Ovary (tissue), 7 donors: ENCODE measurements at regions not wholly inside any gene's neighbourhood (a gene's known extent, or its start where the extent isn't known, plus 50 kb on each side); places are given as distances from the start of the nearest gene placed in this dataset.

Experiments used
- DNase-seq, 5 donors: peaks; one replicate each; pipeline ENCODE4 v3.0.0-alpha.2; 2019 to 2020
- H3K27ac ChIP-seq, 2 donors: fragments of 200-600 bp; one replicate each; pipeline versions ENCODE4 v1.5.1 to v1.8.0; 2019 to 2022
- H3K27me3 ChIP-seq: fragments of 200-600 bp; one replicate; pipeline ENCODE4 v1.8.0; 2022
- H3K36me3 ChIP-seq: fragments of 200-600 bp; sonication (generic); one replicate; pipeline ENCODE4 v1.5.1; 2019
- H3K4me1 ChIP-seq: one replicate; pipeline ENCODE4 v1.8.1; 2013; ENCODE audit warnings: mild to moderate bottlenecking, moderate library complexity; ENCODE audit not compliant: insufficient read depth
- H3K4me3 ChIP-seq: fragments of 200-600 bp; sonication (generic); one replicate; pipeline ENCODE4 v1.5.1; 2017
- H3K9me3 ChIP-seq, 2 donors: fragments of 200-600 bp in 1 of 2; sonication (generic) in 1 of 2; one replicate each; pipeline versions ENCODE4 v1.5.1 to v1.8.1; 2013 to 2019; ENCODE audit warnings: mild to moderate bottlenecking in 1 of 2, moderate library complexity in 1 of 2
- EP300 ChIP-seq: sonication (generic); formaldehyde crosslinking; IDR thresholded peaks from one replicate; pipeline ENCODE4 v1.6.1; 2017; ENCODE audit warnings: antibody characterized with exemption
- POLR2A ChIP-seq: fragments of 450-650 bp; IDR thresholded peaks from one replicate; pipeline ENCODE4 v1.6.1; 2017; ENCODE audit warnings: antibody characterized with exemption, mild to moderate bottlenecking, moderate library complexity
- WGBS, 3 donors: extraction: QIAGEN DNeasy Blood & Tissue Kit in 1 of 3; methylation state at CpG; one replicate each; pipeline versions ENCODE4 v1.1.5 to v1.1.7; 2013 to 2017; 5-methylcytosine and 5-hydroxymethylcytosine counted together
- intact Hi-C, 4 donors: fragments of 100-400 bp; cut with DNase I; formaldehyde crosslinking; loops; one replicate each; pipeline versions ENCODE4 v1.11.0 to v1.15.1; 2022 to 2023
- TF ChIP-seq, protein P1 (sequence below), 3 donors: fragments of 450-650 bp in 2 of 3; fragments of 200-600 bp in 1 of 3; IDR thresholded peaks; one replicate each; pipeline versions ENCODE4 v1.5.1 to v1.8.0; 2016 to 2022; ENCODE audit warnings: antibody characterized with exemption in 3 of 3, mild to moderate bottlenecking in 1 of 3
- donor health status: DM: no; HTN: no; CAD: no; lungs with moderate emphysema.
- donor health status: DM: no; HTN: no; CAD: no.
- donor health status: Bipolar disorder and iron deficiency.
- donor health status: DM: no; HTN: no; CAD: no.
- donor health status: DM: yes; HTN: yes; CAD: no.

DNA sequence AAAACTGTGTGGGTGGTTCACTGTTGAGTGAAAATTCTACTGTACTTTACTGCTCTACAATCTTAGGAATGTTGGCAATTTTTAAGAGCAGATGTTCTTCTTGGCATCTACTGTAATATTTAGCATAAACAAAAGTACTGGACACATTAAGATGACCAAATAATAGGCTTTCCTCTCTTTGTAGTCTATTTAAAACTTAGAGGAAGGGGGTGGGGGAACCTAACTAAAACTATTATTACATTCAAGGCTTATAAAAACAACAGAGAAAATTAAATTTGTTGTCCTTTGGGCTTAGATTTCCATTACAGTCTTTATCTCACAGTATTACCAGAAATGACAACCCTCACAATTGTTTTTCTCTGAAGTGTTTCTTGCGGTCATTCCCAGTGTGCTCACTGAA, 181.2 kb downstream of the PLPPR4 start:
- Histone ChIP-seq H3K27me3 (no peaks in the 10 kb centered on the region), H3K9me3 (no peaks in the 10 kb centered on the region), H3K27ac (no peak overlapping the region), H3K36me3 (no peaks in the 10 kb centered on the region), H3K4me1 (no peaks in the 10 kb centered on the region), H3K4me3 (no peak overlapping the region)
- TF ChIP-seq POLR2A (no peak), EP300 (no peak)
- TF ChIP-seq, protein P1, sequence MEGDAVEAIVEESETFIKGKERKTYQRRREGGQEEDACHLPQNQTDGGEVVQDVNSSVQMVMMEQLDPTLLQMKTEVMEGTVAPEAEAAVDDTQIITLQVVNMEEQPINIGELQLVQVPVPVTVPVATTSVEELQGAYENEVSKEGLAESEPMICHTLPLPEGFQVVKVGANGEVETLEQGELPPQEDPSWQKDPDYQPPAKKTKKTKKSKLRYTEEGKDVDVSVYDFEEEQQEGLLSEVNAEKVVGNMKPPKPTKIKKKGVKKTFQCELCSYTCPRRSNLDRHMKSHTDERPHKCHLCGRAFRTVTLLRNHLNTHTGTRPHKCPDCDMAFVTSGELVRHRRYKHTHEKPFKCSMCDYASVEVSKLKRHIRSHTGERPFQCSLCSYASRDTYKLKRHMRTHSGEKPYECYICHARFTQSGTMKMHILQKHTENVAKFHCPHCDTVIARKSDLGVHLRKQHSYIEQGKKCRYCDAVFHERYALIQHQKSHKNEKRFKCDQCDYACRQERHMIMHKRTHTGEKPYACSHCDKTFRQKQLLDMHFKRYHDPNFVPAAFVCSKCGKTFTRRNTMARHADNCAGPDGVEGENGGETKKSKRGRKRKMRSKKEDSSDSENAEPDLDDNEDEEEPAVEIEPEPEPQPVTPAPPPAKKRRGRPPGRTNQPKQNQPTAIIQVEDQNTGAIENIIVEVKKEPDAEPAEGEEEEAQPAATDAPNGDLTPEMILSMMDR (IDR thresholded peaks at IDR 0.05): no peak
- intact Hi-C loops: no loop called here
- 2 to 13% (median 3%) methylated on average over 1 of the region's 1 CpG for WGBS, 3 donors
- no peak for DNase-seq

DNA sequence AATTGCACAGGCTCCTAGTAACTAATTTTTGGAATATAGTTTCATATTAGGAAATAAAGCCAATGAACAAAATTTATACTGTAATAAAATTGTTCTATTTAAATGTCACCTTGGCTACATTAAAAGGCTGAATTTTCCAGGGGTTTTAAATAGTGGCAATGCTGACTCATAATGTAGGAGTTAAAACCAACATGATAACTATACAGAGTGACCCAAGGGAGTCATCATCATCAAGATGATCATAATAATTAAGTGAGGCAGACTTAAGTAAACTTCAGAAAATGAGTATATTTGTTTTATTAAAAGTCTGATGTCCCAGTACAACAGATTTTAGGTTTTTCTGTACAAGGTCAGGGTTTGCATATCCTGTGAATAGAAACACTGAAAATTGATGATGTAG, 183.4 kb downstream of the PLPPR4 start:
- Histone ChIP-seq H3K4me3 (no peak overlapping the region), H3K4me1 (no peaks in the 10 kb centered on the region), H3K9me3 (no peaks in the 10 kb centered on the region), H3K27me3 (no peaks in the 10 kb centered on the region), H3K36me3 (no peaks in the 10 kb centered on the region), H3K27ac (no peak overlapping the region)
- TF ChIP-seq EP300 (no peak), POLR2A (no peak)
- TF ChIP-seq, protein P1 (IDR thresholded peaks at IDR 0.05): no peak
- DNase-seq: no peak
- intact Hi-C loops: no loop called here

DNA sequence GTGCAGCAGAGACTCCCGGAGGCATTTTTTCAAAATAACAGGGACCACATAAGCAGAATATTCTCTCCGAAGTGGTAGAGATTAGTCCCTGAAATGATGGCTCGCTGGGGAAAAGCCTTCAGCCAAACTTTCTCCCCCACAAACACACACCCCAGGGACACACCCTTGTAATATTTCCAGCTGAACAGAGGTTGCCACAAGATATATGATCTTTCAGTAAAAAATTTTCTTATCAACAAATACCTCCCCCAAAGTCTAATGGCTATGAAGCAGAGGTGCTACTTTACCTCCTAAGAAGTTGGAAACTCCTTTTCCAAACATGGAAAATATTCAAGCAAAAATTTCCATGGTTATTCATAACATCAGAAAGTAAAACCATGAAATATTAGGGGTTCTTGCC, 190.2 kb upstream of the PALMD start:
- DNase-seq: no peak
- H3K4me3 ChIP-seq: no peak overlapping the region
- no peak overlapping the region for H3K27ac ChIP-seq
- no peaks in the 10 kb centered on the region for H3K9me3 ChIP-seq
- intact Hi-C loops: no loop called here
- TF ChIP-seq, protein P1 (IDR thresholded peaks at IDR 0.05): no peak
- TF ChIP-seq POLR2A (no peak), EP300 (no peak)
- no peaks in the 10 kb centered on the region for H3K4me1 ChIP-seq
- H3K36me3 ChIP-seq: no peaks in the 10 kb centered on the region
- WGBS, 3 donors: 18 to 38% (median 20%) methylated on average over 3 of the region's 3 CpGs
- H3K27me3 ChIP-seq: no peaks in the 10 kb centered on the region

DNA sequence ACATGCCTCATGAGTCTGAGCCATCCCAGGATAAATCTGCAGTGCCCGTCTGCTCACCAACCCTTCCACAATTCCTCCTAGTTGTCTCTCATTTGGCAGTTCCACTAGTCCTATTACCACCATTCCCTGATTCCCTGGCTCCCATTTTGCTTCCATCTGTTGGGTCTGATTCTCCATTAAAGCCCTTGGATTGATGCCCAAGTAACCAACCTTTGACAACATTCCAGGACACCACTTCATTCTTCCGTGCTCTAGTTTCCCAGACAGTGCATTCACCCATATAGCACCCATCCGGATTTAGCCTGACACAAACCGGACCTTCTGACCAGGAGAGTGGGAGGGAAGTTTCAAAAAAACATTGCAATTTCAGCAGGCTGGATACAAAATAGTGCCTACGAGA, 189.4 kb upstream of the PALMD start:
- intact Hi-C loops: no loop called here
- WGBS, 3 donors: 81 to 86% (median 83%) methylated on average over 5 of the region's 5 CpGs
- H3K9me3 ChIP-seq: no peaks in the 10 kb centered on the region
- H3K36me3 ChIP-seq: no peaks in the 10 kb centered on the region
- no peak overlapping the region for H3K27ac ChIP-seq
- no peaks in the 10 kb centered on the region for H3K27me3 ChIP-seq
- TF ChIP-seq, protein P1 (IDR thresholded peaks at IDR 0.05): no peak
- TF ChIP-seq POLR2A (no peak), EP300 (no peak)
- H3K4me1 ChIP-seq: no peaks in the 10 kb centered on the region
- DNase-seq: no peak
- H3K4me3 ChIP-seq: no peak overlapping the region
